SK-N-SH (cell line): ENCODE measurements at regions not wholly inside any gene's neighbourhood (a gene's known extent, or its start where the extent isn't known, plus 50 kb on each side); places are given as distances from the start of the nearest gene placed in this dataset.

Experiments
- CTCF ChIA-PET: fragments of 300-600, 350-600 bp; formaldehyde crosslinking; extraction: SDS; loops from one replicate; lab custom pipeline; 2021; lab: Yijun Ruan, JAX
- POLR2A ChIA-PET: fragments of 350-600 bp; sonication (Branson Sonifier 250); formaldehyde crosslinking; extraction: SDS; loops from one replicate; lab custom pipeline; 2020; ENCODE audit warnings: antibody characterized with exemption, inconsistent platforms; lab: Yijun Ruan, JAX
- DNase-seq: peaks from one replicate; pipeline ENCODE4 v3.0.0; 2012
- H2AFZ ChIP-seq: fragments of 200-600 bp; sonication (generic); 2 replicates; pipeline ENCODE4 v1.8.1; 2016; ENCODE audit warnings: antibody characterized with exemption, mild to moderate bottlenecking, low read depth
- H3F3A ChIP-seq: fragments of 200-600 bp; sonication (generic); replicated peaks from 2 replicates; pipeline ENCODE3; 2016; ENCODE audit warnings: antibody characterized with exemption, mild to moderate bottlenecking; ENCODE audit not compliant: insufficient read depth
- H3K27ac ChIP-seq, 2 experiments: fragments of 200-500 bp in 1 of 2; fragments of 200-600 bp in 1 of 2; sonication (Bioruptor generic) in 1 of 2; sonication (generic), shearing (Covaris generic) in 1 of 2; 2 replicates each; pipeline versions ENCODE4 v1.5.1 to v1.6.1; 2014 to 2016; ENCODE audit warnings: low read depth in 2 of 2, inconsistent platforms in 1 of 2, low read length in 1 of 2, mild to moderate bottlenecking in 1 of 2, mixed read lengths in 1 of 2
- H3K27me3 ChIP-seq: fragments of 200-600 bp; sonication (generic), shearing (Covaris generic); 2 replicates; pipeline ENCODE4 v1.6.1; 2016; ENCODE audit warnings: mixed run types; ENCODE audit not compliant: insufficient read depth
- H3K36me3 ChIP-seq, 2 experiments: fragments of 200-500 bp in 1 of 2; fragments of 200-600 bp in 1 of 2; sonication (Bioruptor generic) in 1 of 2; sonication (generic) in 1 of 2; replicated peaks in 1 of 2; 2 replicates each; pipeline versions ENCODE3 to v1.5.1; 2014 to 2016; ENCODE audit warnings: low read length in 1 of 2, mild to moderate bottlenecking in 1 of 2; ENCODE audit not compliant: insufficient read depth in 2 of 2, control insufficient read depth in 1 of 2
- H3K4me1 ChIP-seq, 2 experiments: fragments of 200-500 bp in 1 of 2; fragments of 200-600 bp in 1 of 2; sonication (Bioruptor generic) in 1 of 2; sonication (generic), shearing (Covaris generic) in 1 of 2; 2 replicates each; pipeline versions ENCODE4 v1.5.1 to v1.6.1; 2014 to 2016; ENCODE audit warnings: low read depth in 1 of 2, low read length in 1 of 2, mixed run types in 1 of 2; ENCODE audit not compliant: insufficient read depth in 2 of 2, control insufficient read depth in 1 of 2
- H3K4me2 ChIP-seq: fragments of 200-600 bp; sonication (generic), shearing (Covaris generic); 2 replicates; pipeline ENCODE4 v1.6.1; 2017; ENCODE audit warnings: mixed run types
- H3K4me3 ChIP-seq, 2 experiments: fragments of 200-500 bp in 1 of 2; fragments of 200-600 bp in 1 of 2; sonication (Bioruptor generic) in 1 of 2; sonication (generic), shearing (Covaris generic) in 1 of 2; 2 replicates each; pipeline versions ENCODE4 v1.5.1 to v1.8.1; 2014 to 2016; ENCODE audit warnings: low read depth in 2 of 2, inconsistent platforms in 1 of 2, low read length in 1 of 2, mild to moderate bottlenecking in 1 of 2, mixed read lengths in 1 of 2, moderate library complexity in 1 of 2
- H3K79me2 ChIP-seq: fragments of 200-600 bp; sonication (generic); 2 replicates; pipeline ENCODE4 v1.8.1; 2017; ENCODE audit warnings: mild to moderate bottlenecking; ENCODE audit not compliant: insufficient read depth
- H3K9ac ChIP-seq: fragments of 200-600 bp; sonication (generic); 2 replicates; pipeline ENCODE4 v1.6.1; 2017; ENCODE audit warnings: mixed run types
- H3K9me2 ChIP-seq: fragments of 200-600 bp; sonication (generic); 2 replicates; pipeline ENCODE4 v1.6.1; 2017; ENCODE audit warnings: mixed run types
- H3K9me3 ChIP-seq: fragments of 200-600 bp; sonication (generic); 2 replicates; pipeline ENCODE4 v1.6.1; 2017; ENCODE audit warnings: mixed run types, mild to moderate bottlenecking, moderate library complexity
- H4K20me1 ChIP-seq: fragments of 200-600 bp; sonication (generic); 2 replicates; pipeline ENCODE4 v1.6.1; 2017; ENCODE audit warnings: mild to moderate bottlenecking, mixed run types; ENCODE audit not compliant: insufficient read depth
- CHD2 ChIP-seq: fragments of 150-350 bp; IDR thresholded peaks from 2 replicates; pipeline ENCODE4 v1.6.1; 2018; ENCODE audit warnings: low read length; ENCODE audit not compliant: partially characterized antibody
- CTCF ChIP-seq: fragments of 200-600 bp; sonication (generic); IDR thresholded peaks from 2 replicates; pipeline ENCODE4 v1.6.1; 2017; ENCODE audit warnings: antibody characterized with exemption, mild to moderate bottlenecking, moderate library complexity
- MXI1 ChIP-seq: IDR thresholded peaks from 2 replicates; pipeline ENCODE4 v1.6.1; 2012; ENCODE audit warnings: mild to moderate bottlenecking, low read depth, low read length, improper control_type of control experiment
- POLR2AphosphoS5 ChIP-seq: IDR thresholded peaks from 2 replicates; pipeline ENCODE4 v1.6.1; 2012; ENCODE audit warnings: low read depth, low read length
- RFX5 ChIP-seq: IDR thresholded peaks from 2 replicates; pipeline ENCODE4 v1.6.1; 2012; ENCODE audit warnings: mild to moderate bottlenecking, improper control_type of control experiment, low read length
- RXRA ChIP-seq: IDR thresholded peaks from 2 replicates; pipeline ENCODE4 v1.4.0; 2012; ENCODE audit warnings: low read depth, mild to moderate bottlenecking, borderline replicate concordance
- SIN3A ChIP-seq: IDR thresholded peaks from 2 replicates; pipeline ENCODE4 v1.6.1; 2012; ENCODE audit warnings: low read depth, mild to moderate bottlenecking, low read length, moderate library complexity, borderline replicate concordance
- SMC3 ChIP-seq: IDR thresholded peaks from 2 replicates; pipeline ENCODE4 v1.6.1; 2012; ENCODE audit warnings: low read depth, low read length, improper control_type of control experiment
- USF1 ChIP-seq: IDR thresholded peaks from 2 replicates; pipeline ENCODE4 v1.4.0; 2012; ENCODE audit warnings: low read depth, borderline replicate concordance
- WGBS: methylation state at CpG from one replicate; pipeline ENCODE4 v1.1.6; 2017; ENCODE audit warnings: low lambda C conversion rate; 5-methylcytosine and 5-hydroxymethylcytosine counted together

DNA sequence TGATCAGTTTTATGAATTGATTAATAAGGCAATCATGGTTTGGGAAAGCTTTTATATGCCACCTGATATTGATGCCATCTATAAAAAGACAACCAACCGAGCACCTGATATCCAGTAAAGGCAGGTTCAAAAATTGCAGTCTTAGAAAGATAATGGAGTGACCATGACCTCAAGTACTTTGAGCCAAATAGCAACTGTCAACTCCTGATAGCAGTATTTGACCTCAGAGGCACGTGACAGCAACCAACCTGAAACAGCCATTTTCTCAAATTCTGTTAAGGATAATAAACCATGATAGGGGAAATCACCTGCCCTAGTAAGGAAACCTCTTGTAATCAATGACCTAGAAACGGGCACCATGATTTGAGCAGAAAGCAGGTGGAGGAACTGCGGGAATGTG is 77.1 kb upstream of the NFE2L3 start:
- no peak for DNase-seq
- H3K4me1 ChIP-seq: peaks cover 0 to 12% of the 10 kb centered on the region in 2 experiments; a peak in 1 of 4 replicates
- H3F3A ChIP-seq: no peaks in the 10 kb centered on the region
- no peaks in the 10 kb centered on the region for H4K20me1 ChIP-seq
- no peaks in the 10 kb centered on the region for H3K36me3 ChIP-seq
- no peak overlapping the region for H3K27ac ChIP-seq
- no peaks in the 10 kb centered on the region for H3K9me2 ChIP-seq
- no peak for TF ChIP-seq SIN3A
- TF ChIP-seq CHD2: no peak
- TF ChIP-seq POLR2AphosphoS5: no peak
- no peak for TF ChIP-seq USF1
- TF ChIP-seq SMC3: no peak
- no peak for TF ChIP-seq RFX5
- no peak overlapping the region for H3K4me3 ChIP-seq
- no peak overlapping the region for H2AFZ ChIP-seq
- H3K27me3 ChIP-seq: peaks cover 44% of the 10 kb centered on the region; the same call in 1 of the 2 replicates
- no peak overlapping the region for H3K4me2 ChIP-seq
- ChIA-PET CTCF (interaction anchor here (1.4 to 11.7 kb wide), 2 partner anchors 10 to 15 kb away, joined by 3 to 162 read pairs; no protein-coding TSS in a partner anchor), POLR2A (no interaction called here)
- H3K9ac ChIP-seq: no peak overlapping the region
- 36% methylated on average over 4 of the region's 4 CpGs for WGBS
- no peaks in the 10 kb centered on the region for H3K79me2 ChIP-seq
- H3K9me3 ChIP-seq: no peaks in the 10 kb centered on the region

GRCh38 chr7:26076691-26077090 is 75.3 kb upstream of the NFE2L3 start:
- POLR2A ChIA-PET: no interaction called here
- Histone ChIP-seq H4K20me1 (no peaks in the 10 kb centered on the region), H3K36me3 (no peaks in the 10 kb centered on the region), H3K4me1 (peaks cover 0 to 9% of the 10 kb centered on the region in 2 experiments; a peak in 1 of 4 replicates), H3K79me2 (no peaks in the 10 kb centered on the region), H2AFZ (no peak overlapping the region)
- TF ChIP-seq CTCF: no peak
- TF ChIP-seq RXRA: no peak
- TF ChIP-seq POLR2AphosphoS5: no peak
- no peak for TF ChIP-seq MXI1
- TF ChIP-seq SIN3A: no peak
- TF ChIP-seq, all 33 proteins: peak for 0
- WGBS: 54% methylated on average over 6 of the region's 6 CpGs
- Histone ChIP-seq H3F3A (no peaks in the 10 kb centered on the region), H3K4me2 (no peak overlapping the region), H3K27ac (no peak overlapping the region), H3K9me2 (no peaks in the 10 kb centered on the region), H3K9ac (no peak overlapping the region), H3K9me3 (no peaks in the 10 kb centered on the region), H3K4me3 (no peak overlapping the region), H3K27me3 (peaks cover 50% of the 10 kb centered on the region; the same call in 1 of the 2 replicates)
- no peak for DNase-seq
- CTCF ChIA-PET: interaction anchor here (1.0 to 11.7 kb wide), 6 partner anchors 13 to 591 kb away, joined by 3 to 162 read pairs (median 4); no protein-coding TSS in a partner anchor
